ENCODE measurements at regions not wholly inside any gene's neighbourhood (a gene's known extent, or its start where the extent isn't known, plus 50 kb on each side); places are given as distances from the start of the nearest gene placed in this dataset.

DNA sequence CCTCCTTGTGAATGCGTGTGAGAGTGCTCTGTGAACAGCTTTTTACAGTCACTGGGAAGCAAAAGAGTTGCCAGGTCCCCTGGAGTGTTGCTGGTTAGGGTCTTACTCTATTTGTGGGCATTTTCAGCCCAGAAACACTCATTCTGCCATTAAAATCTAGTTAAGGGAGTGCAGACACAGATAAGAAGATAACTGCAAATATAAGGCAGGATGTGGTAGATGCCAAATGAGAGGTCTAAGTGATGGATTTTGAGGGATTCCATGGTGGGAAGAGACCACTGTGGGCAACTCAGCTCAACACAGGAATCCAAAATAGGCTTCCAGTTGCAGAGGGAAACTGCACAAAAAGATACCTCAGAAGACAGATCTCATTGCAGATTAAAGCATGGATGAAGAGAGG is 54.5 kb upstream of the KL start:
- no peak overlapping the region for H3K4me3 ChIP-seq (ENCODE audit: low read length)
- no peak for DNase-seq (ENCODE audit: low read depth)
- TF ChIP-seq, protein P1, sequence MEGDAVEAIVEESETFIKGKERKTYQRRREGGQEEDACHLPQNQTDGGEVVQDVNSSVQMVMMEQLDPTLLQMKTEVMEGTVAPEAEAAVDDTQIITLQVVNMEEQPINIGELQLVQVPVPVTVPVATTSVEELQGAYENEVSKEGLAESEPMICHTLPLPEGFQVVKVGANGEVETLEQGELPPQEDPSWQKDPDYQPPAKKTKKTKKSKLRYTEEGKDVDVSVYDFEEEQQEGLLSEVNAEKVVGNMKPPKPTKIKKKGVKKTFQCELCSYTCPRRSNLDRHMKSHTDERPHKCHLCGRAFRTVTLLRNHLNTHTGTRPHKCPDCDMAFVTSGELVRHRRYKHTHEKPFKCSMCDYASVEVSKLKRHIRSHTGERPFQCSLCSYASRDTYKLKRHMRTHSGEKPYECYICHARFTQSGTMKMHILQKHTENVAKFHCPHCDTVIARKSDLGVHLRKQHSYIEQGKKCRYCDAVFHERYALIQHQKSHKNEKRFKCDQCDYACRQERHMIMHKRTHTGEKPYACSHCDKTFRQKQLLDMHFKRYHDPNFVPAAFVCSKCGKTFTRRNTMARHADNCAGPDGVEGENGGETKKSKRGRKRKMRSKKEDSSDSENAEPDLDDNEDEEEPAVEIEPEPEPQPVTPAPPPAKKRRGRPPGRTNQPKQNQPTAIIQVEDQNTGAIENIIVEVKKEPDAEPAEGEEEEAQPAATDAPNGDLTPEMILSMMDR (conservative IDR thresholded peaks at IDR 0.05; ENCODE audit: low read depth, low read length) = no peak

DNA sequence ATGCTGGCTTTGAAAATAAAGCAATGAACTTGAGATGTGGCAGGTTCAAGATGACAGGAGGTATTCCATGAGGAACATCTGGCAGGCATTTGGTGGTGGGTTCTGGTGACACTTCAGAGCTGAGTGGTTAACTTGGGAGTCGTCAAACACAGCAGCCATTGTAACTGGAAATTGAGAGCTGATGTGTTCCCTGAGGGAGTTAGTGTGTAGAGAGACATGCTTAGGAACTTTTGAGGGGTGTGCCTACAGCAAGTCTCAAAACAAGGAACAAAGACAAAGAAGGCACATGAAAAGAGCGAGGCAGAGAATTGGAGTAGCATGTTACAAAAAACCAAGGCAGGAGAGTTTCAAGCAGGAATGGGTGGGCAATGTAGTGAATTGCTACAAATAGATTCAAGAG is 53.9 kb upstream of the KL start:
- TF ChIP-seq, protein P1 (conservative IDR thresholded peaks at IDR 0.05; ENCODE audit: low read depth, low read length) = no peak
- DNase-seq (ENCODE audit: low read depth) = no peak
- H3K4me3 ChIP-seq (ENCODE audit: low read length) = no peak overlapping the region

DNA sequence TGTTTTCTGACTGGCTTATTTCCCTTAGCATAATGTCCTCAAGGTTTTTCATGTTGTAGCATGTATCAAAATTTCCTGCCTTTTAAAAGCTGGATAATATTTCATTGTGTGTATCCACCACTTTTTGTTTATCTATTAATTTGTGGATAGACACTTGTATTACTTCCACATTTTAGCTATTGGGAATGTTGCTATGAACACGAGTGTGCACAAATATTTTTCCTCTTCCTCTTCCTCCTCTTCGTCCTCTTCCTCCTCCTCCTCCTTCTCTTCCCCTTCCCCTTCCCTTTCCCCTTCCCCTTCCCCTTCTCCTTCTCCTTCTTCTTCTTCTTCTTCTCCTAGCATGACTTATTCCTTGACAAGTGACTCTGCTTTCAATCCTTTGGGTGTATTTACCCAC is 51.2 kb upstream of the KL start:
- DNase-seq (ENCODE audit: low read depth) = no peak
- no peak overlapping the region for H3K4me3 ChIP-seq (ENCODE audit: low read length)
- TF ChIP-seq, protein P1 (conservative IDR thresholded peaks at IDR 0.05; ENCODE audit: low read depth, low read length) = no peak

Data from retinal pigment epithelial cell (primary cell).